HEK293T (cell line): ENCODE measurements at regions not wholly inside any gene's neighbourhood (a gene's known extent, or its start where the extent isn't known, plus 50 kb on each side); places are given as distances from the start of the nearest gene placed in this dataset.

Experiments used
- CTCF ChIA-PET: fragments of 350-600 bp; formaldehyde crosslinking; extraction: SDS; loops from one replicate; lab custom pipeline; 2021; ENCODE audit warnings: antibody characterized with exemption, inconsistent platforms; lab: Yijun Ruan, JAX
- POLR2A ChIA-PET: fragments of 350-600 bp; formaldehyde crosslinking; extraction: SDS; loops from one replicate; lab custom pipeline; 2020; ENCODE audit warnings: antibody characterized with exemption, inconsistent platforms; lab: Yijun Ruan, JAX
- DNase-seq: peaks from one replicate; pipeline ENCODE4 v3.0.0; 2012; ENCODE audit warnings: mixed read lengths; ENCODE audit errors: extremely low spot score
- ARNT ChIP-seq: fragments of 450-650 bp; IDR thresholded peaks from 2 replicates; pipeline ENCODE4 v1.6.1; 2017; ENCODE audit warnings: mild to moderate bottlenecking
- BHLHE40 ChIP-seq: fragments of 450-650 bp; IDR thresholded peaks from 2 replicates; pipeline ENCODE4 v1.6.1; 2016; ENCODE audit warnings: mild to moderate bottlenecking, moderate library complexity, borderline replicate concordance
- CTBP1 ChIP-seq: fragments of 450-650 bp; IDR thresholded peaks from 2 replicates; pipeline ENCODE4 v1.6.1; 2016; ENCODE audit warnings: borderline replicate concordance
- ELF4 ChIP-seq: fragments of 450-650 bp; IDR thresholded peaks from 2 replicates; pipeline ENCODE4 v1.6.1; 2017; ENCODE audit warnings: antibody characterized with exemption
- FOXA1 ChIP-seq: fragments of 450-650 bp; IDR thresholded peaks from 2 replicates; pipeline ENCODE4 v1.6.1; 2016; ENCODE audit warnings: mild to moderate bottlenecking
- FOXK2 ChIP-seq: fragments of 450-650 bp; IDR thresholded peaks from 2 replicates; pipeline ENCODE4 v1.6.1; 2016; ENCODE audit warnings: mild to moderate bottlenecking
- FOXM1 ChIP-seq: fragments of 450-650 bp; IDR thresholded peaks from 2 replicates; pipeline ENCODE4 v1.6.1; 2017; ENCODE audit warnings: mild to moderate bottlenecking, borderline replicate concordance
- HDGF ChIP-seq: fragments of 450-650 bp; IDR thresholded peaks from 2 replicates; pipeline ENCODE4 v1.6.1; 2017; ENCODE audit warnings: antibody characterized with exemption, borderline replicate concordance
- L3MBTL2 ChIP-seq: fragments of 450-650 bp; conservative IDR thresholded peaks from 2 replicates; pipeline ENCODE4 v1.6.1; 2016; ENCODE audit warnings: mild to moderate bottlenecking
- LEF1 ChIP-seq: fragments of 450-650 bp; IDR thresholded peaks from 2 replicates; pipeline ENCODE4 v1.6.1; 2017; ENCODE audit warnings: mild to moderate bottlenecking, borderline replicate concordance
- NFRKB ChIP-seq: fragments of 450-650 bp; IDR thresholded peaks from 2 replicates; pipeline ENCODE4 v1.6.1; 2016; ENCODE audit warnings: mild to moderate bottlenecking, moderate library complexity
- SP1 ChIP-seq: fragments of 450-650 bp; IDR thresholded peaks from 2 replicates; pipeline ENCODE4 v1.6.1; 2017
- SUZ12 ChIP-seq: fragments of 450-650 bp; IDR thresholded peaks from 2 replicates; pipeline ENCODE4 v1.6.1; 2016; ENCODE audit warnings: mild to moderate bottlenecking
- TARDBP ChIP-seq: fragments of 450-650 bp; IDR thresholded peaks from 2 replicates; pipeline ENCODE4 v1.6.1; 2016
- ZNF384 ChIP-seq: fragments of 450-650 bp; IDR thresholded peaks from 2 replicates; pipeline ENCODE4 v1.6.1; 2016
- TF ChIP-seq, protein P1 (sequence below): fragments of 450-650 bp; IDR thresholded peaks from 2 replicates; pipeline ENCODE4 v1.6.1; 2016

DNA sequence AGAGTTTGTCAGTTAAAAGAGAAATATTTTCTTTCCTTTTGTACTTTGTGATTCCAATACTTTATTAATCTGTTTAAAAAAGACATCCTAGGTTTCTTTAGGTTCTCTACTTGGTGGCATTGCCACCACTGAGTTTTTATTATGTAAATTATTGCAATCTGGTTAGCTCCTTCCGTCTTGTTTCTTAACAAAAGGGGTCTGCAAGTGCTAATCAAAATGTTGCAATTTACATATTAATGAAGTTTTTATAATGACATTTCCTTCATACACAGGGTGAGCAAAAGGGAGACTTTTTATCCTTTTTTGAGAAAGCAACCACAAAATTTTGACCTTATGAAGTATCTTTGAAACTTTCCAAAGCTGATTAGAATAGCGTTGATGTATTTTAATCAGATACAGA is 1307.3 kb downstream of the ROBO2 start:
- TF ChIP-seq SP1 = no peak
- TF ChIP-seq FOXM1 = no peak
- TF ChIP-seq SUZ12 = no peak
- no peak for TF ChIP-seq CTBP1
- ChIA-PET CTCF (no interaction called here), POLR2A (no interaction called here)
- no peak for DNase-seq

DNA sequence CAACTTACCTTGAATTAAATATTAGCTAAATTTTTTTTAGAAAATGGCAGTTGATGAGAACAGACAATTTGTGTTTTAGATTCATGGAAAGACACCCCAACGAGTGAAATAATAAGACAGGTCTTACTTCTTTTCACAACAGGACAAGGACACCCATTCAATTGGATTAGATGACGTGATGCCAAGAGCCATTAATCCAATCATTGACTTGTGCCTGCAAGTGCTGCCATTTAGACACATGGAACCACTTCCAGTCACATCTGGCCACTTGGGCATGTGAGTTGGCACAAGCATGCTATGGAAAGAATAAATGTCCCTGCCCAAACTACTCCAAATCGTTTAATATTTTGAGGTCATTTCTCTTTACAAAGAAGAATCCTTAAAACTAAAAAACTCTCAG is 1308.8 kb downstream of the ROBO2 start:
- no peak for TF ChIP-seq SUZ12
- no peak for TF ChIP-seq HDGF
- no peak for TF ChIP-seq NFRKB
- TF ChIP-seq CTBP1 = no peak
- no peak for TF ChIP-seq SP1
- CTCF ChIA-PET = no interaction called here
- POLR2A ChIA-PET = no interaction called here
- no peak for DNase-seq

DNA sequence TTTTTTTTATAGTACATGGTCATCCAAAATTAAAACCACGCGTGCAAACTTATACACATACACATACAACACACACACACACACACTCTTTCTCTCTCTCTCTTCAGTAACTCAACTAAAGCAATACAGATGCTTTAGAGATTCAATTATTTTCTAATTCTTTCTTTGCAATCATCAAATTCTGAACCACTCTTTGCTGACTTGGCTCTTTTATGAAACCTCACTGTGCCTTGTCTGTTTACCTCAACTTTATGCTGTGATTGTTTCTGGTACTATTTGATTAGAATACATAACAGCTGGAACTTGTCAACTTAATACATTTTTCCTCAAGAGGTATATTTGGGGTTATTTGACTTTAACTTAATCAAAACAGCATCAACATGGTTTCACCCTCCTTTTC is 1309.7 kb downstream of the ROBO2 start:
- TF ChIP-seq TARDBP (no peak), SUZ12 (no peak)
- ChIA-PET POLR2A (no interaction called here), CTCF (no interaction called here)
- no peak for DNase-seq

DNA sequence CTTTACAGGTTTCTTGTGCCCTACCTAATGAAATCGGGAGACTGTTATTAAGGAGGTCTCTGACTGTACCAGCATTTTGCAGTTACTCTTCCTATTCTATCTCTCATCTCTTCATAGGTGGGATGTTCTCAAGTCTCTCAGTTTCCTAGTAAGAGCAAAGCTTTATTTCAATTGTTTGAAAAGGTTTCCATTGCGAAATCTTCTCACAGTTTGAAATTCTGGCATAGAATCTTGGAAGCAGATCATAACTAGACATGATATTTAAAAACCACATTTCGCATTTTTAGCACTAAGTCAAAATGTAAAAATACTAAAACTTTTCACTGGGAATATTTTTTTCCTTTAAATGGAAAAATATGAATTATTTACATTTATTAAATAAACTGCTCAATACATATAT is 1311.4 kb downstream of the ROBO2 start:
- ChIA-PET POLR2A (no interaction called here), CTCF (no interaction called here)
- no peak for DNase-seq
- no peak for TF ChIP-seq L3MBTL2
- no peak for TF ChIP-seq ARNT
- TF ChIP-seq BHLHE40 = no peak
- no peak for TF ChIP-seq ZNF384

DNA sequence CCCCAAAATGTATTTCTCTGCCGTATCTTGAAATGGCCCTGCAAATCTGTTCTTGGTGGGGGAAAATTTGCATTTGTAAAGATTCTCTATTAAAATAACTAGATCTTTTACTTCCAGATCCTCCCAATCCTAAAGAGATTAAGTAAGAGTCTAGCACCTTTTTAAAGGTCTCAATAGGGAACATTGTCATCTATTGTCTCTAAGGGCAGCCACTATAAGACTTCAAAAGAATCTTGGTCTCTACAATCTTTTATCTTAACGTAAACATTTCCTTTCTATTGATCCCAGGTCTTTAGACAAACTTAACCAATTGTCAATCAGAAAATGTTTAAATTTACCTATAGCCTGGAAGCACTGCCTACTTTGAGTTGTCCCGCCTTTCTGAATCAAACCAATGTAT is 1313.3 kb downstream of the ROBO2 start:
- no peak for TF ChIP-seq HDGF
- no peak for TF ChIP-seq NFRKB
- POLR2A ChIA-PET = no interaction called here
- DNase-seq = no peak
- CTCF ChIA-PET = no interaction called here

DNA sequence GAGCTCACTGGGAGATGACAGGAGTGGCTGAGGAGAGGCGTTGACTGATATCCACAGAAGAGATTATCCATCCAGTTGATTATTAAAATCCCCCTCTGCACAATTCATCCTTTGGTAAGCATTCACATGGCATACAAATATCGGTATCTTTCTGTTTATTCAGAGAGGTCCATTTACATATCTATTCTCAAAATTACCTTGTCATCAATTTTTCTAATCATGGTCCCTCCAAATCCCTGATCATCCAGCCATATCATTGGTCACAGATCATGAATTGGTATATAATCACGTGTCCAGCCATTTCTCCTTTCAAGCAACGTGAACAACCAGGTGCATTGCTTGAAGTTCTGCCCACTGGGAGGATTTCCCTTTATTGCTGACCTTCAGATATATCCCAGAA is 1321.0 kb downstream of the ROBO2 start:
- TF ChIP-seq LEF1 (no peak), FOXK2 (no peak), TARDBP (no peak), HDGF (no peak)
- ChIA-PET CTCF (no interaction called here), POLR2A (no interaction called here)
- DNase-seq = no peak

DNA sequence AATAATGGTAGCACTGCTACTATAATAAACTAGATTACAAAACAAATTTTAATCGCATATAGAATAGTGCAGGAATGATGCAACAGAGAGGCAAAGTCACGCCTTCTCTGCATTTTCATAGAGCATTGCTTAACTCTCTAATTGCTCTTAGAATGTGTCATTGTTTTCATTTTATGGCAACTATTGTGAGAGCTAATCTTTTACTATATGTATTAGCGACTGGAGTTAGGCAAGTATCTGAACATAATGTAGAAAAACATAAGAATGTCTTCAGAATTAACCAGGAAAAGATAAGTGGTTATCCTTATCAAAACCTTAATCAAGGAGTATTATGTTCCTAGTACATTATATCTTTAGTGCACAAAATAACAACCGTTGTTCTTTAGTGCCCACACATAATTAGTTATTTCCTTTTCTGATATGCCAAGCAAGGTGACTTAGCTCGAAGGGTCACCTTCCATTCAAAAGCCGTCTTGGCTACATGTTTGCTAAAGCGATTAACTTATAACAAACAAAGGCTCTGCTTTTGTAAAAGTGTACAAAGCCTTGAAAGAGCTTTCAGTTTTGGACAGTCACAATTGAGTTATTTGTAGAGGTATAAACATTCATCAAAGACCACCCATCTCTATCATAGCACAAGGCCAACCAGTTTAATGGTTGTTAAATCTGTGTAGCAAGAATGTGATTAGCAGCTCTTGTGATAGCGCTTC is 1328.9 kb downstream of the ROBO2 start:
- POLR2A ChIA-PET = no interaction called here
- no peak for DNase-seq
- TF ChIP-seq HDGF = no peak
- no peak for TF ChIP-seq SP1
- no peak for TF ChIP-seq ELF4
- no peak for TF ChIP-seq BHLHE40
- TF ChIP-seq L3MBTL2 = no peak
- TF ChIP-seq FOXK2 = no peak
- no peak for TF ChIP-seq SUZ12
- no peak for TF ChIP-seq ZNF384
- TF ChIP-seq TARDBP = no peak
- no peak for TF ChIP-seq LEF1
- TF ChIP-seq, protein P1, sequence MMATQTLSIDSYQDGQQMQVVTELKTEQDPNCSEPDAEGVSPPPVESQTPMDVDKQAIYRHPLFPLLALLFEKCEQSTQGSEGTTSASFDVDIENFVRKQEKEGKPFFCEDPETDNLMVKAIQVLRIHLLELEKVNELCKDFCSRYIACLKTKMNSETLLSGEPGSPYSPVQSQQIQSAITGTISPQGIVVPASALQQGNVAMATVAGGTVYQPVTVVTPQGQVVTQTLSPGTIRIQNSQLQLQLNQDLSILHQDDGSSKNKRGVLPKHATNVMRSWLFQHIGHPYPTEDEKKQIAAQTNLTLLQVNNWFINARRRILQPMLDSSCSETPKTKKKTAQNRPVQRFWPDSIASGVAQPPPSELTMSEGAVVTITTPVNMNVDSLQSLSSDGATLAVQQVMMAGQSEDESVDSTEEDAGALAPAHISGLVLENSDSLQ = no peak
- no peak for TF ChIP-seq CTBP1
- no peak for TF ChIP-seq ARNT
- TF ChIP-seq FOXA1 = no peak
- TF ChIP-seq FOXM1 = no peak
- no peak for TF ChIP-seq NFRKB
- CTCF ChIA-PET = no interaction called here

DNA sequence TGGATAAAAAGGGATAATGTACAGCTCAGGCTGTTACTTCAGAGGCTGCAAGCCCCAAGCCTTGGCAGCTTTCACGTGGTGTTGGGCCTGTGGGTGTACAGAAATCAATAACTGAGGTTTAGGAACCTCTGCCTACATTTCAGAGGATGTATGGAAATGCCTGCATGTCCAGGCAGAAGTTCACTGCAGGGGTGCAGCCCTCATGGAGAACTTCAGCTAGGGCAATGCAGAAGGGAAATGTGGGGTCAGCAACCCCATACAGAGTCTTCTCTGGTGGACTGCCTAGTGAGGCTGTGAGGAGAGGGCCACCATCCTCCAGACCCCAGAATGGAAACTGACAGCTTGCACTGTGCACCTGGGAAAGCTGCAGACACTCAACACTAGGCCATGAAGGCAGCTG is 1350.3 kb downstream of the ROBO2 start:
- ChIA-PET POLR2A (no interaction called here), CTCF (no interaction called here)
- TF ChIP-seq L3MBTL2 = no peak
- no peak for TF ChIP-seq ARNT
- no peak for TF ChIP-seq TARDBP
- no peak for TF ChIP-seq BHLHE40
- TF ChIP-seq ELF4 = no peak
- no peak for TF ChIP-seq CTBP1
- TF ChIP-seq NFRKB = no peak
- TF ChIP-seq HDGF = no peak
- no peak for TF ChIP-seq FOXA1
- no peak for TF ChIP-seq ZNF384
- TF ChIP-seq, protein P1 = no peak
- no peak for TF ChIP-seq SP1
- no peak for TF ChIP-seq FOXK2
- no peak for TF ChIP-seq FOXM1
- DNase-seq = no peak
